IPS-NIHi11 (cell line): ENCODE measurements at regions not wholly inside any gene's neighbourhood (a gene's known extent, or its start where the extent isn't known, plus 50 kb on each side); places are given as distances from the start of the nearest gene placed in this dataset.
"Not testable (repeated sequence)": the region's sequence is repeated elsewhere in the genome, so short reads cannot be mapped to it uniquely, and the experiment has no call there.

ENCODE experiments used
- DNase-seq: peaks from one replicate; pipeline ENCODE4 v3.0.0; 2012; ENCODE audit warnings: mixed read lengths, low spot score

GRCh38 chr10:81472927-81473470 lies 402.0 kb upstream of the NRG3 start:
- no peak for DNase-seq

GRCh38 chr10:81473755-81474154 lies 401.2 kb upstream of the NRG3 start:
- no peak for DNase-seq

- DNase-seq = peak; percentile 9
Measured at GRCh38 chr10:81479316-81479715, 395.7 kb upstream of the NRG3 start.

- DNase-seq = no peak
Measured at GRCh38 chr10:81496626-81497025, 378.4 kb upstream of the NRG3 start.

GRCh38 chr10:81498011-81498551 lies 376.9 kb upstream of the NRG3 start:
- no peak for DNase-seq

GRCh38 chr10:81502677-81503359 lies 372.2 kb upstream of the NRG3 start:
- DNase-seq = no peak

- not testable (repeated sequence) for DNase-seq
Measured at GRCh38 chr10:81505777-81506176, 369.2 kb upstream of the NRG3 start.

- no peak for DNase-seq
Measured at GRCh38 chr10:81514811-81515210, 360.2 kb upstream of the NRG3 start.

GRCh38 chr10:81520688-81521087 lies 354.3 kb upstream of the NRG3 start:
- no peak for DNase-seq

- no peak for DNase-seq
Measured at GRCh38 chr10:81524467-81524866, 350.5 kb upstream of the NRG3 start.

GRCh38 chr10:81532403-81532802 lies 342.6 kb upstream of the NRG3 start:
- no peak for DNase-seq

GRCh38 chr10:81534991-81535390 lies 340.0 kb upstream of the NRG3 start:
- no peak for DNase-seq

- DNase-seq = no peak
Measured at GRCh38 chr10:81541517-81541916, 333.5 kb upstream of the NRG3 start.

GRCh38 chr10:81546243-81546642 lies 328.8 kb upstream of the NRG3 start:
- no peak for DNase-seq

- DNase-seq = no peak
Measured at GRCh38 chr10:81548160-81548559, 326.8 kb upstream of the NRG3 start.

GRCh38 chr10:81564143-81564542 lies 310.9 kb upstream of the NRG3 start:
- DNase-seq = no peak

- DNase-seq = no peak
Measured at GRCh38 chr10:81569488-81569887, 305.5 kb upstream of the NRG3 start.

GRCh38 chr10:81570349-81570748 lies 304.6 kb upstream of the NRG3 start:
- no peak for DNase-seq

- DNase-seq = no peak
Measured at GRCh38 chr10:81570878-81571794, 303.9 kb upstream of the NRG3 start.

- no peak for DNase-seq
Measured at GRCh38 chr10:81575036-81575435, 300.0 kb upstream of the NRG3 start.

GRCh38 chr10:81576336-81576735 lies 298.7 kb upstream of the NRG3 start:
- DNase-seq = no peak

GRCh38 chr10:81594991-81595390 lies 280.0 kb upstream of the NRG3 start:
- DNase-seq = no peak

- no peak for DNase-seq
Measured at GRCh38 chr10:81600185-81600584, 274.8 kb upstream of the NRG3 start.
